SK-N-MC (cell line): ENCODE measurements at regions not wholly inside any gene's neighbourhood (a gene's known extent, or its start where the extent isn't known, plus 50 kb on each side); places are given as distances from the start of the nearest gene placed in this dataset.

Source experiments
- DNase-seq: peaks from one replicate; pipeline ENCODE4 v3.0.0-alpha.2; 2011; ENCODE audit warnings: low read depth, low spot score
- H3K27ac ChIP-seq: fragments of 200-600 bp; sonication (generic); 2 replicates; pipeline ENCODE4 v1.5.1; 2016; ENCODE audit warnings: mixed run types
- H3K36me3 ChIP-seq: fragments of 200-600 bp; sonication (generic); 2 replicates; pipeline ENCODE4 v1.6.1; 2017; ENCODE audit warnings: antibody characterized with exemption, low read length, mixed read lengths; ENCODE audit not compliant: insufficient read depth
- H3K4me3 ChIP-seq: fragments of 200-600 bp; sonication (generic); 2 replicates; pipeline ENCODE4 v1.5.1; 2016
- H3K9ac ChIP-seq: fragments of 200-600 bp; sonication (generic); 2 replicates; pipeline ENCODE4 v1.8.0; 2017; ENCODE audit warnings: mixed run types, mixed read lengths; ENCODE audit not compliant: insufficient read length
- H3K9me3 ChIP-seq: fragments of 200-600 bp; sonication (generic); 2 replicates; pipeline ENCODE4 v1.6.1; 2017; ENCODE audit warnings: low read depth, mild to moderate bottlenecking, antibody characterized with exemption, low read length, moderate library complexity, mixed read lengths
- EZH2 ChIP-seq: fragments of 200-600 bp; sonication (generic); IDR thresholded peaks from one replicate; pipeline ENCODE4 v1.6.1; 2017; ENCODE audit warnings: antibody characterized with exemption
- FOXP2 ChIP-seq: optimal IDR thresholded peaks from 2 replicates; pipeline ENCODE3; 2011; ENCODE audit warnings: mild to moderate bottlenecking, moderate library complexity; ENCODE audit not compliant: insufficient read depth; ENCODE audit errors: extremely low read length, control extremely low read depth
- POLR2AphosphoS5 ChIP-seq: IDR thresholded peaks from 2 replicates; pipeline ENCODE4 v1.6.1; 2012; ENCODE audit warnings: mild to moderate bottlenecking, low read depth, low read length, borderline replicate concordance

DNA sequence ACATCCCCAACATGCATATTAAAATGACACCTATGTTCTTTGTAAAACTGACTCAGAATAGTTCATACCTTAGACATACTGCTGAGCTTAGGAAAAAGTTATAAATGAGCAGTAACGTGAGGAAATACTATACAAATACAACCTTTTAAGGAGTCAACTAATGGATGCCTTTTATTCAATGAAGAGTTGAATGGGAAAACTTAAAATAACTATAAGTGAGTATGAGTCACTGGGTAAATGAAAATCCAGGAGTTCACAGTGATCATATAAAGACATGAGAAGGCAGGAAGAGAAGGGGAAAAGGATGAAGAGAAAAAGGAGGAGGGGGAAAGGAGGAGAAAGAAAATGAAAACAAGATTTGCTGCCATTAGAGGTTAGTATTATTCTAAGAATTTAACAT, 157.8 kb upstream of the PCDH15 start:
- H3K27ac ChIP-seq = no peak overlapping the region
- no peak for DNase-seq
- no peaks in the 10 kb centered on the region for H3K36me3 ChIP-seq
- no peaks in the 10 kb centered on the region for H3K9me3 ChIP-seq
- H3K9ac ChIP-seq = no peak overlapping the region
- TF ChIP-seq FOXP2 (no peak), POLR2AphosphoS5 (no peak), EZH2 (no peak)
- H3K4me3 ChIP-seq = no peak overlapping the region

GRCh38 chr10:54947605-54948004, 146.6 kb upstream of the PCDH15 start:
- Histone ChIP-seq H3K36me3 (no peaks in the 10 kb centered on the region), H3K9me3 (no peaks in the 10 kb centered on the region), H3K4me3 (no peak overlapping the region), H3K27ac (no peak overlapping the region), H3K9ac (no peak overlapping the region)
- no peak for TF ChIP-seq EZH2
- no peak for TF ChIP-seq FOXP2
- no peak for TF ChIP-seq POLR2AphosphoS5
- no peak for DNase-seq

GRCh38 chr10:54940418-54940817, 139.4 kb upstream of the PCDH15 start:
- Histone ChIP-seq H3K9ac (no peak overlapping the region), H3K27ac (no peak overlapping the region), H3K9me3 (no peaks in the 10 kb centered on the region), H3K36me3 (no peaks in the 10 kb centered on the region), H3K4me3 (no peak overlapping the region)
- DNase-seq = no peak
- TF ChIP-seq FOXP2 (no peak), EZH2 (no peak), POLR2AphosphoS5 (no peak)

DNA sequence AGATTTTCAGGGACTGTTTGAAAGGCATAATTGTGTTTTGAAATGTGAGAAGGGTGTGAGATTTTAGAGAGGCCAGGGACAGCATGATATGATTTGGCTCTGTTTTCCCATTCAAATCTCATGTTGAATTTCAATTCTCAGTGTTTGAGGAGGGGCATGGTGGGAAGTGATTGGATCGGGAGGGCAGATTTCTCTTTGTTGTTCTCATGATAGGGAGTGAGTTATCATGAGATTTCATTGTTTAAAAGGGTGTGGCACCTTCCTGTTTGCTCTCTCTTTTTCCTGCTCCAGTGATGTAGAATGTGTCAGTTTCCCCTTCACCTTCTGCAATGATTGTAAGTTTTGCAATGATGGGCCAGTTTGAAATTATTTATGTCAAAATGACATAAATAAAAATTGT, 113.0 kb upstream of the PCDH15 start:
- no peak overlapping the region for H3K27ac ChIP-seq
- no peak for DNase-seq
- no peak for TF ChIP-seq FOXP2
- TF ChIP-seq EZH2 = no peak
- TF ChIP-seq POLR2AphosphoS5 = no peak

DNA sequence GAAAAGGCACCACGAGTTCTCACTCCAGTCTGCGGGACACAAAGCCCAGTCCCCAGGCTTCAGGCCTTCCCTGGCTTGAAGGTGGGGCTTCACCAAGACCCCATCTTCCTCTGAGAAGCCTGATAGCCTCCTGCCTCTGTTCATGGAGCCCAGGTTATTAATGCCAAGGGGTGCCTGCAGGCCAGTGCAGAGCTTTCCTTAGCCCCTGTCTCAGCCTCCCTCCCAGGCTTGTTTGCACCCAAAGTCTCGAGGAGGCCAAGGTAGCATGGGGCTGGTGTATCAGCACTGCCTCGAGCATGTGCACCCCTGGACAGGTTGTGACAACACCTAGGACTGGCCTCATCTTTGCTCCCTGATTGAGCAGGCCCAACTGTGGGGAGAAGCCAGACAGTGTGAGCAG, 108.1 kb upstream of the PCDH15 start:
- DNase-seq = no peak
- Histone ChIP-seq H3K9me3 (no peaks in the 10 kb centered on the region), H3K4me3 (no peak overlapping the region), H3K27ac (no peak overlapping the region), H3K9ac (no peak overlapping the region), H3K36me3 (no peaks in the 10 kb centered on the region)
- TF ChIP-seq EZH2 = no peak
- TF ChIP-seq FOXP2 = no peak
- no peak for TF ChIP-seq POLR2AphosphoS5

More for the DNA sequence above, 113.0 kb upstream of the PCDH15 start:
- H3K4me3 ChIP-seq = no peak overlapping the region
- H3K9ac ChIP-seq = no peak overlapping the region
- no peaks in the 10 kb centered on the region for H3K36me3 ChIP-seq
- no peaks in the 10 kb centered on the region for H3K9me3 ChIP-seq

GRCh38 chr10:54908019-54908418, 107.0 kb upstream of the PCDH15 start:
- Histone ChIP-seq H3K36me3 (no peaks in the 10 kb centered on the region), H3K27ac (no peak overlapping the region), H3K9me3 (no peaks in the 10 kb centered on the region), H3K9ac (no peak overlapping the region), H3K4me3 (no peak overlapping the region)
- TF ChIP-seq EZH2 (no peak), FOXP2 (no peak), POLR2AphosphoS5 (no peak)
- no peak for DNase-seq

GRCh38 chr10:54906940-54907339, 105.9 kb upstream of the PCDH15 start:
- no peak for DNase-seq
- Histone ChIP-seq H3K9ac (no peak overlapping the region), H3K27ac (no peak overlapping the region), H3K4me3 (no peak overlapping the region), H3K36me3 (no peaks in the 10 kb centered on the region), H3K9me3 (no peaks in the 10 kb centered on the region)
- TF ChIP-seq EZH2 (no peak), FOXP2 (no peak)

- Histone ChIP-seq H3K9me3 (no peaks in the 10 kb centered on the region), H3K9ac (no peak overlapping the region), H3K36me3 (no peaks in the 10 kb centered on the region), H3K4me3 (no peak overlapping the region), H3K27ac (no peak overlapping the region)
- TF ChIP-seq EZH2 (no peak), FOXP2 (no peak), POLR2AphosphoS5 (no peak)
- no peak for DNase-seq
Measured at GRCh38 chr10:54905578-54906192, 104.7 kb upstream of the PCDH15 start.

DNA sequence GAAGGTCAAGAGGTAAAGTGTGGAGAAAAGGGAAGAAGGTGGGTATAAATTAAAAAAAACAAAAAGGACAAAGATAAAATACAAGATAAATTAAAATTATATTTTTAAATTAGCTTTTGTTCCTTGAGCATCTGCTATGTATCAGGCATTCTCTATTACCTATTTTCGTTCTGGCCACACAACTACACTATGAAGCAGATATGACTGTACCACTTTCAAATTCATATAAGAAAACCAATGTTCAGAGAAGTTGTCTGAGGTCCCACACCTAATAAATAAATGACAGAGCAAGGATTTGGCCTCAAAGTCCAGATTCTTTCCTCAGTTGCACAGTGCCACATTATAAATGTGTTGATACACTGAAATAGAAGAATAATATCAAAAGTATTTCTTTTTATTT, 103.8 kb upstream of the PCDH15 start:
- Histone ChIP-seq H3K9me3 (no peaks in the 10 kb centered on the region), H3K9ac (no peak overlapping the region), H3K4me3 (no peak overlapping the region), H3K27ac (no peak overlapping the region), H3K36me3 (no peaks in the 10 kb centered on the region)
- no peak for DNase-seq
- no peak for TF ChIP-seq EZH2
- TF ChIP-seq POLR2AphosphoS5 = no peak

DNA sequence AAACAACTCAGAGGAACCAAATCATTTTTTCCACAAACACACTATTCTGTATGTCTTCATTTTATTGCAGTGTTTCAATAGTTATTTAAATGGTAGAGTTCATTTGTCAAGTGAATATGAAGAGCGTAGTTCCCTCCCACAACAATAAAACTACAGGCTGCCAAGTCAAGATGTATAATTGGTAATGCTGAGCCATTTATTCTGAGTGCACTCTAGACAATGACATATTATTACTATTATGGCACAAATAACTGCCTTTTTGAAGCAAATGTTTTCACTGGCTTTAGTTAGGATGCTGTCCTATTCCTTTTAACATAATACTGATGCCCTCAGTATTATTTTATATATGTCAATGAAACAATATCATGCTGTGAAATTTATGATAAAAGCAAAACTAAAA, 102.7 kb upstream of the PCDH15 start:
- no peak overlapping the region for H3K4me3 ChIP-seq
- H3K27ac ChIP-seq = no peak overlapping the region
- TF ChIP-seq POLR2AphosphoS5 (no peak), FOXP2 (no peak), EZH2 (no peak)
- no peak for DNase-seq
- H3K9me3 ChIP-seq = no peaks in the 10 kb centered on the region
- no peaks in the 10 kb centered on the region for H3K36me3 ChIP-seq
- H3K9ac ChIP-seq = no peak overlapping the region
